Activated T-cell treated with anti-CD3 and anti-CD28 coated beads for 48 hours (primary cell): ENCODE measurements at regions not wholly inside any gene's neighbourhood (a gene's known extent, or its start where the extent isn't known, plus 50 kb on each side); places are given as distances from the start of the nearest gene placed in this dataset.

Source experiments
- DNase-seq: peaks from one replicate; pipeline ENCODE4 v3.0.0-alpha.2; 2020; ENCODE audit warnings: low read depth

DNA sequence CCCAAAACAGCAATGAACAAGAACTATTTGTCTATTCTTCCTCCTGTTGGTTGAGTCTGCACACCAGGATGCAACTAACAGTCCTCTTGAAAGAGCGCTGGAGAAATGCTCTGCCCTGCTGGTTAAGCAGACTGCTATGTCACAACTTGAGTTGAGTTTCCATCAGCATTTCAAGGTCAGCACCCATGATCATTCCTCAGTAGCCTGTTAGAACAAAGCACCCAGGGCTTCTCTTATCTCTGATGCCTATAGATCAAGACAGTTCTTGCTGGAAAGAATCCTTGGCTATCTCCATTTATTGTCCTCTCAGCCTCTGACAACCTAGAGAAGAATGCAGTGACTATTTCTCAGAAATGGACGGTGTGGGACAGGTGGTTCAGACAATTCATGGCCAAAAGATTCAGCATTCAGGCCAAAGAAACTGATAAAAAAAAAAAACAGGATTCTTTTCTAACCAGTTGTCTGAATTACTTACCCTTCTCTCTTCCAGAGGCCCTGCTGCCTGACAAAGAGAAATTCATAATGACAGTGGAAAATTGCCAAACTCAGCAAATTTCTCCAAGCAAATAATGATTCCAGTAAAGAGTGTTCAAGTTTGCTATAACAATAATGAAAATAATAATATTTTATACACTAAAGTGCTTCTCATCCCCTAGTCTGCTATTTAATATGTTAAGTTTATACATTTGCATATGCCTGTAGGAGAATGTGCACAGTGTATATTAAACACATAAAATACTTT, 306.7 kb downstream of the EMP1 start:
- DNase-seq = no peak

DNA sequence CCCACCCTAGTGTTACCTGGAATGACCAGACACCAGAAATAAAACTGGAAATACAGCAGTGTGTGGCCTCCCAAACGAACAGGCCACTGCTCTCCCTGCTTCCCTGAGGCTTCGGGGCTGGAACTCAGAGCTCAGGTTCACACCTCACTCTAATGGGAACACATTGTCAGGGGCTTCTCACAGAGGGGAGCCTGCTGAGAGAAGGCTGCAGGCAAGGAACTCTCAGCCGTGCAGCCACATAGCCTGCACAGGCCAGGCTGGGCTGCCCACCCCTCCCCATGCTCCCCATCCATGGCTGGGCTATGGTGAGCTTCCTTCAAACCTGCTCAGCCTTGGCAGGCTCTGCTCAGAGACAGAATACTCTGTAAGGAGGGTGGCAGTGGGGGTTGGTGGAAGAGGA, 302.5 kb downstream of the EMP1 start:
- no peak for DNase-seq

DNA sequence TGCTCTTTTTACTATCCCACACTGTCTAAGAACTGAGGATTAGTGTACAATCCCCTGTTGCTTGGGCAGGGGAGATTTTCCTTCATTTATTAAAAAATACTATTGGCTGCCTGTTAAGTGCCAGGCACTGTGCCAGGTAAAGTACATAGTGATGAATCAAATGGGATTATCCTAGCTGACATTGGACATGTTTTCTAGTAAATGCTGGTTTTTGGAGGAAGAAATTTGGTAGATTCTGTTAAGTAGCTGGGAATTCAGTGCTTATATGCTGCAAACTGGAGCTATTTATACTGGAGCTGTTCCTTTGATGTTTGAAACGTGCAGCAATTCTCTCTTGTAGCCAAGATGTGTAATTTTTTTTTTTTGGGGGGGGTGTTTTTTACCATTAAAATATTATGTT, 299.6 kb downstream of the EMP1 start:
- no peak for DNase-seq

DNA sequence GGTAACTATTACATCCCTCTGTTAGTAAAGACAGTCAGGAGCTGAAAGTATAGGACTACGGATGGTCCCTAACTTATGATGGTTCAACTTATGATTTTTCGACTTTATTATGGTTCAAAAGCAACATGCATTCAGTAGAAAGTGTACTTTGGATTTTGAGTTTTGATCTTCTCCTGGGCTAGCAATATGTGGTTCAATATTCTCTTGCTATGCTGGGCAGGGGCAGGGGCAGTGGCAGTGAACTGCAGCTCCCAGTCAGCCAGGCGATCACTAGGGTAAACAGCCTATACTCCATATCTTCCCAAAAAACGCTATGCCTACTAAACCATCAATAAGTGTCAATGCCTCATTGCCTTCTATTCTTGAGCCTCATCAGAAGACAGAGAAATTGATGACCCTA, 292.7 kb downstream of the EMP1 start:
- no peak for DNase-seq

DNA sequence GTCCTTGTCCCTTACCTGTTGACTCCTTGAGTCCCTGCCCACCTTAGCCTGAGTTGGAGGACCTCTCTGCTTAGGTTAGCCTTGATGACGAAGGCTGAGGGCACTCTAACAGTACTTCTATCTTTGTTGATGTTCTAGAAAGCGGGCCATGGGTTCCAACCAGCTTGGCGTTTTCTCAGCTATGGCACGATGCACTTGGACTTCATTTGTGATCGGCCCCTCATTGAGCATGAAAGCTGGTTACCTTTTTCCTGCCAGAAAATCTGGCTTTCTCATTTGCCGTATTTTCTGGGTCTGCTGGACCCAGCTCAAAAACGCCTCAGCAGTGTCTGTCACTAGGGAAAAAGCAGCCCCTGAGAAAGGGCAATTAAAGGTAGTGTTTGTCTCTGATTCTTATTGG, 290.8 kb downstream of the EMP1 start:
- DNase-seq = no peak

DNA sequence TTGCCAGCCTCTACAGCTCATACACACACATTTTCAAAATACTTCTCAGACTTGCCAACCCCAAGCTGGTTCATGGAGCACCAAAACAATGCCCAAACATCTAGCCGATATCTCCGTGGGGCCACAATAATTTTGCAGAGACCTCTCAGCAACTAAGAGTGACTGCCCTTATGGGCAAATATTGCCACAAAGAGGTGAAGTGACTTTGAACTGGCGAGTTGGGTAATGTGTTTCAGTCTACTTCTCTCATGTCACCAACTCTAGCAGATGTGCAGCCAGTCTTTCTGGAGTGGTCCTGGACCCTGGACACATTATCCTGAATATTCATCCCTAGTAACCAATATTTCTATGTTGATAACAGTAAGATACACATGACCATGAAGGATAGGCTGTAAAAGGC, 290.3 kb downstream of the EMP1 start:
- DNase-seq = no peak

DNA sequence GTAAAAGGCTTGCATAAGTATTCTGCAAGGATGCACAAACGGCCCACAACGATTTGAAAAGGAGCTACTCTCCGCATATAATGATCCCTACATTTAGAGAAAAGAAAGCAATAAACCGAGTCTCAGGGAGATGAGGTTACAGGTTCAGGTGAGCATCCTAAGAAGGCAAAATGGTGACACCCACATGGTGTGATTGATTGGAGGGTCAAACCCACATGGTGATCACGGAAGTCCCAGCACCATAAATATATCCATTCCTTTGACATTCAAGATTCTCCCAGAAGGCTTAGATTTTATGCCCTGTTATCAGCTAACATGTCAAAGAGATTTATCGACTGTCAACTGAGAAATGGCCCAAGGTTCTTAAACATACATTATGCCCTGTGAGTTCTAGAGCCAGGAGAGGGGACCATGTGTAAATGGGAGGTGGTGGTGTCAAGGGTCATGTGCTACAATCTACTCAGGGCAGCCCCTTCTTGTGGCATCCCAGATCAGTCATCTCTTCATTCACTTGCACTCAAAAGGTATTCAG, 282.2 kb downstream of the EMP1 start:
- no peak for DNase-seq

DNA sequence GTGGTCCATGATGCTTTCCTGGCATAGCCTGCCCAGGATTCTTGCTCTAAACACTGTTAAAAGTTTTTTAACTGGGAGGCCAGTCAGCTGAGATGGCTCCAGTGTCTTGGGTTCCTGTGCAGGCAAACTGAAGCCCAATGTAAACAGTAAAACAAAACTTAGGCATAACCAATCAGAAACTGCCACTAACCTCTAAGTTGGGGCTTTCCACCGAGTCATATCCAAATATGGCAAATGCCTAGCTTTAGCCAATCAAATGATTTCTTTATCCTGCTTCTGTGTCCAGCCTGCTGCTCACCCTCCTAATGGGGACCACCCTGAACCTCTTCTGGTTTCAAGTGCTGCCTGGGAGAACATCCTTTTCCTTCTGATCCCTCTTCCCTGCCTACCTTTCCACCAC, 277.9 kb downstream of the EMP1 start:
- DNase-seq = no peak

DNA sequence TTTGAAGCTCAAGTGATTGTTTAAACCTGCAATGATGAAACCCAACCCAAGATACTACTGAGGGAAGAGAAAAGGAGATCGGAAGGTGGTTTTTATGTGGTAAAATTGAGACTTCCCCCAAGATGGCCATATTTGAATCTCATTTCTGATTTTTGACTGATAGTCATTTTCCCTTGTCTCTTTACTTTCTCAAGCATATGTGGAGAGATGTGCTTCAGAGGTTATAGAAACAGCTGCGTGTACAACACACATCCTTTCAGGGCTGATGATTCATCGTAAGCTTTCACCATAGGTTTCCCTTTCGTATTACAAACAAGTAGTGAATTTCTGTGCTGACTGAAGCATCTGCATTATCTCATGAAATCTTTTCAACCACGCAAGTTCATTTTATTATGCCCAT, 276.2 kb downstream of the EMP1 start:
- DNase-seq = no peak

DNA sequence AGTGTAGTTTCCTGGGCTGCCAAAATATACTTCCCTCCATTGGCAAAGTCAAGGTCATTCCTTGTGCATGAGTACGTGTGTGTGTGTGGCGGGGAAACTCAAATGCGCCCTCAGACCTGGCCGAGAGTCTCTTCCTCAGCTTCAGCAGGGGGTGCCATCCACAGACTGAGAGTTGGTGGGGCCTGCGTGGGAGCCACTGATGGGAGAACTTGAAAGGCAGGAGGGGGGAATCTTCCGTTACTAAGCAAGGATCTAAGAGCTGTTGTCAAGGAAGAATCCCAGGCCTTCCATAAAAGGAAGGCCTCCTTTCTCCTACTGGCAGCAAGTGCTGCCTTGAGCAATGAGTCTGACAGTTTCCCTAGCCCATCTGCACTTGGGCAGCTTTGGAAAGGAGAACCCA, 274.9 kb downstream of the EMP1 start:
- DNase-seq = no peak

DNA sequence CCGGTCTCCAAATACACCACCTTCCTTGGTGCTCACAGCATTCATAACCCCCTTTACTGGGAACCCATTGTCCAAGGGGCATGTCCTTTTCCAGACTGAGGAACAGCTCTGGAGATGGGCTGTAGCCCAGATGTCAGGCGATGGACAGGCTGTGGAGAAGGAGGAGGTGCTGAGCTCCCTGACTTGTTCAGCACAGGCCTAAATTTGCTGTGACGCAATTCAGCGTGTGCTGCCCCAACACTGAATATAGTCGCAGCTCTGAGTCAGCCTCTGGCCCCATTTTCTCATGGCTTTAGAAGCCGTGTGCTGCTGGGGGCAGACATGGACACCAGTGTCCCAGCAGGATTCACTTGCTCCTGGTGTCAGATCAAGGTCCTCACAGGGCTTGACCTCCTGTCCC, 269.1 kb downstream of the EMP1 start:
- DNase-seq = no peak

DNA sequence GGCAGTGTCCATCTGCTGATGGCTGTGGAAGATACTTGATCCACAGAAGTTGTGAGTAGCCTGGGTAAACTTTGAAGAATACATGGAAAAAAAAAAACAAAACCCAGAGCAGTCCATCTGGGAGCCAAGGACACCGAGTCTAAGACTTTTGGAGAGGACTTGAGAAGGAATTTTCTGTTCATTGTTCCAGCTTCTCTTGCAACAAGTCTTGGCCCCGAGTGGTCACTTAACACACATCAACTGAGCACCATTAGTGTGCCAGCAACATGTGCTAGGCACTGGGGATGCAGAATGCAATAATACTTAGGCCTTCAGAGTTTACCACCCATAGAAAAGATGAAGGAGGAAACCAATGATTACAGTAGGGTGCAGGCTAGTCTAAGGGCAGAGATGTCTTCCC, 266.7 kb downstream of the EMP1 start:
- DNase-seq = no peak

DNA sequence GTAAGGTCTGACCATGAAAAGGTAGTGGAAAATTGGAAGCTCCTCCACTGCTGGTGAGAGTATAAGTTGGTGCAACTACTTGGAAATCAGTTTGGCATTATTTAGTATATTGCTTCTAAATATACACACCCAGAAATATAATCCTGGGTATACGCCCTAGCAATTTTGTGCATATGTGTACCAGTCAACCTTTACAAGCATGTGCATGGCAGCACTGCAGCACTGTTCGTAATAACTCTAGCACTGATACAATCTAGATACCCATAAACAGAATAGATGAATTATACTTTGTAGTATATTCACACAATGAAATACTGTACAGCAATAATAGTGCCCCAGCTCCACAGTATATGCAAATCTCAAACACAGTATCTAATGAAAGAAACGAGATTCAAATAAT, 265.9 kb downstream of the EMP1 start:
- no peak for DNase-seq

DNA sequence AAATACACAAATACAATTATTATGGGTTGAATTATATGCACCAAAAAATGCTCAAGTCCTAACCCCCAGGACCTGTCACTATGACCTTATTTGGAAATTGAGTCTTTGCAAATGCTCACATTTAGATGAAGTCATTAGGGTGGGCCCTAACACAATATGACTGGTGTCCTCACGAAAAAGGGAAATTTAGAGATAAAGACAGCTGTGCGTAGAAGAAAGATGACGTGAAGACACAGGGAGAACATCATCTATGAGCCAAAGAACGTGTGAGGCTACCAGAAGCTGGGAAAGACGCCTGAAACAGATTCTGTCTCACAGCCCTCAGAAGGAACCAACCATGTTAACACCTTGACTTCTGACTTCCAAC, 259.2 kb downstream of the EMP1 start:
- no peak for DNase-seq

DNA sequence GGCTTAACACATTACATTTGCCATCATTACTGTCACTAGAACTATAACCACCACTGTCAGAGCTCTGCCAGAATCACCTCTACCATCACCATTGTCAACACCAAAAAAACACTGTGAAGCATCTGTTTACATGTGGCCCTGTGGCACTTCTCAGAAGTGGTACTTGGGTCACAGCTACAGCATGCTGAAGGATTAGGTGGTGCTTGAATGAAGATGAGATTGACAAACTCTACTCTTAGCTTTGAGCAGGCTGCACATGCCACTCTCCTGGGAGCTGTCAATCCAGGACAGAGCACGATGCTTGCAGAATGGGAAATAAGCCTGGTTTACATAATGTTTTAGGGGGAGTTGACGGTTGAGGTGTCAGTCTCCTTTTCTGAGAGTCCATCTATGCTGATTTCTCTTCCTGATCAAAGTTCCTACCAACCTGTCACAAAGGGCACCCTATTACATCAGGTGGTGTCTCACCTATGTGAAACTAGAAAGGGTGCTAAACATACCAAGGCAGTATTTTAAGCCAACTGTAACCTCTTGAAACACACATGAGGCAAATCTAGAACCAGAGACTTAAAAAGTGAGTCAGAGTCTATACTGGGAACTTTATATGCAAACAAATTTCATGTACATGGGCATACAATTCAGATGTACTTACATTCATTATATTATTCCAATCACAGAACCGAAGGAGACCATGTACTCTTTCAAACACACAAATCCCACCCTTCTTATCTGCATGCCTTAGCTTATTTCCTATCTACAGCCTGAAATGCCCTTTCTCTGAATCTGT, 258.7 kb downstream of the EMP1 start:
- no peak for DNase-seq

DNA sequence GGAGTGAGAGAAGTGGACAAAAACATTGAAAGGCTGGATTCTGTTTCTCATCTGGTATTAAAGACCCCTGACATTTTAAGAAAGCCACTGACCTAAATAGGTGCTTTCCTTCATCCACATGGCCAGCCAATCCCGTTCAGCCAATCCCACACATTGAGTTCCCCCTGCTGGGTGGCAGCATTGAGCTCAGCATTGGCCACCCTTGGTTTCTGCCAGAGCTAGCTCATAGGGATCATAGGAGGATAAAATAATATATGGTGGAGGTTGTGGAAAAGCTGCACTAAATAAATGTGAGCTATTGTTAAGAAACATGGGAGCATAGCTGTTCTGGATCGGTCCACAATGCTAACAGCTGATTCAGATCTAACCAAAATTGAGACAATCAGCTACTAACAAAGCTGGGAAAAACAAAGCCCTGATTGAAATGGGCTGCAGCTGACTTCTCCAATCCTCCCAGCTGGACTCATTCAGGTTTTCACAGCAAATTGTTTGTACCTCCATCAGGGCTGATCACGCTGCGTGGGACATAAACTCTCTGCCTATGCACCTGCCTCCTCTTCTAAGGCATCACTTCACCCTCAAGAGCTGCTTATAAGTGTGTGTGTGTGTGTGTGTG, 256.5 kb downstream of the EMP1 start:
- DNase-seq = no peak

DNA sequence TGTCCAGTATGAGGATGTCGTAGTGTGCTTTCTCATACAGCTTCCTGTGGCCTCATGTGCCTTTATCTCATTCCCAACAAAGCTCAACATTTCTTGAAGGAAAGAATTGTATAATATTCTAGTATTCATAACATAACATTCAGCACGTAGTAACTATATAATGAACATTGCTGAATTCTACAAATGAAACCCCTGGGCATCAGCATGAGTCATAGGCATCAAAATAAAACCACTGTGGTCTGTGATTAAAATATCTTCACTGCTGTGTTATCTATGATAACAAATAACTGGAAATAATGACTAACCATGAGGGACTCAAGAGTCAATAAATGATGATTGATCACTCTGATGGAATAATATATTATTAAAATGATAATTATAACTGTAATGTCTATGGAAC, 255.2 kb downstream of the EMP1 start:
- no peak for DNase-seq

DNA sequence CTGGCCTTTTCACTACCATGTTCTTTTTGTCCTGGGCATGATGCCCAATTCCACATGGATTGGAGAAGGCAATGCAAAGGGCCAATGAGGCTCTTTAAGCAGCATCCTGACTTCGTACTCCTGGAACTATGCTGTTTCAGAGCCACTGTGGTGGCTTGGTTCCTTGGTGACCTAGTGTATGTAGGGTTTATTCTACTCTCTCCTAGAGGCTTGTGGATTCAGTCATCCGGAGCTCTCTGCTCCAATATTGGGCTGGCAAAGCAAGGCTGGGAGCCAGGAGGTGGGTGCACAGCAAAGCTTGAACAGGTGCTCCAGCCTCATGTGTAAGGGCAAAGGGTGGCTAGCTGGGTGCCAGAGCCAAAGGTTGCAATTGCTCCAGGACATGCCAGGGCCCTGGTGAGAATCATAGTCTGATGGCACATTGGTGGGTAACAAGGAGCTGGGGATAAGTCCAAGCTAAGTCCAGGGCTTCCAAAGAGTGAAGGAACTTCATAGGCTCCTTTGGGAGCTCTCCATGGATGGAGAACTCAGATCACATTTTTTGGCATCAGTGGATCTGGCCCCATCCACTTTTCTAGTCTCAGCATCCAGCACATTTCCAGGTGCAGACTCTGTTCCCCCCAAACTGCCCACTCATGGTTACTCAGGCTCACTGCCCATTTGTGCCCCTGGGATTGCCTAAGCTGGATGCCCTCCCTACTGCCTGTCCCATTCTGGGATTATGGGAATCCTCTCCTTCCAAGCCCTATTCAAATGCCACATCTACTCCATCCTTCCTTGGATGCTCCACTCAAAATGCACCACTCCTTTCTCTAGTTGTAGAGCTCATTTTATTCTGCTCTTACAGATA, 253.9 kb downstream of the EMP1 start:
- no peak for DNase-seq

DNA sequence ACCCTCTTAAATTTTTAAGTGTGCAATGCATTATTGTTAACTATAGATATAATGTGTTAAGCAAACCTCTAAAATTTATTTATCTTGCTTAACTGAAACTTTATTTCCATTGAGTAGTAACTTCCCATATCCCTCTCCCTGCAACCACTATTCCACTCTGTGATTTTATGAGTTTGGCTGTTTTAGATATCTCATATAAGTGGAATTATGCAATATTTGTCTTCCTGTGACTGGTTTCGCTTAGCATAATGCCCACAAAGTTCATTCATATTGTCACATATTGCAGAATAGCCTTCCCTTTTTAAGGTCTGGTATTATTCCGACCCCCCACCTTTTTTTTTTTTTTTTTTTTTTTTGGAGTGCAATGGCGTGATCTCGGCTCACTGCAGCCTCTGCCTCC, 247.6 kb downstream of the EMP1 start:
- DNase-seq = no peak

DNA sequence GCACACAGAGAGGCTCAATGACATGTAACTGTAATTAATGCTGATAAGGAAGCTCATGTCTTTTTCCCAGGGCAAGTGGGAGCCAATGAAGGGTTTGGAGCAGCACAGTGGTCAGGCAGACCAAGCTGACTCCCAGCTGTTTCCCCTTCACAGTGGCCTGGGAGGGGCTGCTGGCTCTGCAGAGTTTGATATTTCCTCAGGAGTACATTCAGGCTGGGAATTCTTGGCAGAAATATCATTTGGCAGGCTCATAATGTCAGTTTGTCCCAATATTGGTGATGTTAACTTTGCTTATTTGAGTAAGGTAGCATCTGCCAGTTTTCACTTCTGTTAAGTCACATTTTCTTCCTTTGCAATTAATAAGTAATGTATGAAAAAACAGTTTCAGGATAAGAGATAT, 247.0 kb downstream of the EMP1 start:
- no peak for DNase-seq

DNA sequence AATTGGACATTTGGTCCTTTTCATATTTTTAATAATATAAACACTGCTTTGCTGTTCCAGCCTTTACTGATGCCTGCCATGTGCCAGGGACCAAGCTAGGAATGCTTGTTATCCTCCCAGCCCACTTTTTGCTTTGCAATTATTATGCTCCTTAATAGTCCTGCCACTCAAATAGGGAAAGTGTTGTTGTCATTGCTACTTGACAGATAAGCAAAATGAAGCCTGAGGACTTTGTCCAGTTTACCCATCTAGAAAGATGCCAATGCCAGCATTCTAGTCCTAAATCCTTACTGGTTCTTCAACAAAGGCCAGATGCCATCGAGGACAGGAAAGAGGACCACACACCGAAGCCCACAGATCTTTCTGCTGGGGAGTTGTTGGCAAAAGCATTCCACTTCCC, 246.5 kb downstream of the EMP1 start:
- DNase-seq = no peak

DNA sequence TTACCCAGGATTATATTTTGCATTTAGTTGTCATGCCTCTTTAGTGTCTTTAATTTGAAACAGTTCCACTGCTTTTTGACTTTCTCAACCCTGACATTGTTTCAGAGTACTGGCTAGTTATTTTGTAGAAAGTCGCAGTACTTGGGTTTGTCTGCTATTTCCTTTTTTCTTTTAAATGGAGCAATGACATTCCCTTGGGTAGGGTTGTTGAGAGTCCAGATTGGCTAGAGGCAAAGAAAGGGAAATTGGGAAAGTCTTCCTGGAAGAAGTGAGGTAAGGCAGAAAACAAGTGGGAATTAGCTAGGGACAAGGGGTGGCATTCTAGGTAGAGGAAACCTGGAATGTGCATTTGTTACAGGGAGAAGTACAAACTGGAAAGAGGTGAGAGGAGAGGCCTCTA, 245.9 kb downstream of the EMP1 start:
- no peak for DNase-seq
